Smooth muscle cell (in vitro differentiated cells): ENCODE measurements at regions not wholly inside any gene's neighbourhood (a gene's known extent, or its start where the extent isn't known, plus 50 kb on each side); places are given as distances from the start of the nearest gene placed in this dataset.

Experiments
- DNase-seq: peaks from one replicate; lab custom pipeline; 2025; ENCODE audit not compliant: unreplicated experiment; lab: John Stamatoyannopoulos, UW
- H2AFZ ChIP-seq: fragments of 200-600 bp; sonication (generic); 2 replicates; pipeline ENCODE4 v1.6.0; 2016; ENCODE audit warnings: antibody characterized with exemption, low read depth, mild to moderate bottlenecking
- H3F3A ChIP-seq: fragments of 200-600 bp; sonication (generic); 2 replicates; pipeline ENCODE4 v1.6.0; 2017; ENCODE audit warnings: antibody characterized with exemption, low read depth
- H3K27ac ChIP-seq: fragments of 200-600 bp; sonication (generic); 2 replicates; pipeline ENCODE4 v1.5.1; 2016; ENCODE audit warnings: low read depth, mild to moderate bottlenecking
- H3K27me3 ChIP-seq: fragments of 200-600 bp; sonication (generic); 2 replicates; pipeline ENCODE4 v1.6.1; 2016; ENCODE audit warnings: low read depth, mild to moderate bottlenecking
- H3K36me3 ChIP-seq: fragments of 200-600 bp; sonication (generic); 2 replicates; pipeline ENCODE4 v1.5.1; 2016; ENCODE audit warnings: low read depth
- H3K4me1 ChIP-seq: fragments of 200-600 bp; sonication (generic); 2 replicates; pipeline ENCODE4 v1.5.1; 2016; ENCODE audit warnings: low read depth
- H3K4me2 ChIP-seq: fragments of 200-600 bp; sonication (generic); 2 replicates; pipeline ENCODE4 v1.6.0; 2016; ENCODE audit warnings: mild to moderate bottlenecking
- H3K4me3 ChIP-seq: fragments of 200-600 bp; sonication (generic); 2 replicates; pipeline ENCODE4 v1.5.1; 2016; ENCODE audit warnings: mild to moderate bottlenecking
- H3K79me2 ChIP-seq: fragments of 200-600 bp; sonication (generic); 2 replicates; pipeline ENCODE4 v1.6.0; 2016; ENCODE audit warnings: low read depth, mild to moderate bottlenecking
- H3K9ac ChIP-seq: fragments of 200-600 bp; sonication (generic); 2 replicates; pipeline ENCODE4 v1.6.0; 2016; ENCODE audit warnings: low read depth
- H3K9me3 ChIP-seq: fragments of 200-600 bp; sonication (generic); replicated peaks from 2 replicates; pipeline ENCODE4 v1.5.1; 2016; ENCODE audit warnings: low read depth
- H4K20me1 ChIP-seq: fragments of 200-600 bp; sonication (generic); 2 replicates; pipeline ENCODE4 v1.6.0; 2016; ENCODE audit warnings: low read depth
- CTCF ChIP-seq: fragments of 200-600 bp; sonication (generic); IDR thresholded peaks from 2 replicates; pipeline ENCODE4 v1.5.1; 2017; ENCODE audit warnings: borderline replicate concordance, mild to moderate bottlenecking, antibody characterized with exemption; ENCODE audit not compliant: insufficient read depth, poor library complexity, severe bottlenecking
- WGBS: methylation state at CpG from one replicate; pipeline ENCODE4 v1.1.7; 2016; ENCODE audit warnings: low lambda C conversion rate; 5-methylcytosine and 5-hydroxymethylcytosine counted together

- no peak overlapping the region for H3K4me2 ChIP-seq
- no peak overlapping the region for H3K4me3 ChIP-seq
- H3K79me2 ChIP-seq = no peaks in the 10 kb centered on the region
- no peaks in the 10 kb centered on the region for H3K36me3 ChIP-seq
- no peaks in the 10 kb centered on the region for H4K20me1 ChIP-seq
- H3K27ac ChIP-seq = no peak overlapping the region
- no peak overlapping the region for H3K9ac ChIP-seq
- WGBS = 79% methylated on average over 4 of the region's 4 CpGs
- H3K4me1 ChIP-seq = no peaks in the 10 kb centered on the region
- H3F3A ChIP-seq = no peaks in the 10 kb centered on the region
- H2AFZ ChIP-seq = no peak overlapping the region
- no peaks in the 10 kb centered on the region for H3K27me3 ChIP-seq
- no peaks in the 10 kb centered on the region for H3K9me3 ChIP-seq
- TF ChIP-seq CTCF = no peak
- no peak for DNase-seq
Observed at GRCh38 chr4:180084561-180084960, 2158.6 kb upstream of the TENM3 start.

GRCh38 chr4:180086480-180087190 lies 2156.6 kb upstream of the TENM3 start:
- no peaks in the 10 kb centered on the region for H3K9me3 ChIP-seq
- H3K4me1 ChIP-seq = no peaks in the 10 kb centered on the region
- DNase-seq = no peak
- no peaks in the 10 kb centered on the region for H4K20me1 ChIP-seq
- no peaks in the 10 kb centered on the region for H3K27me3 ChIP-seq
- H3K36me3 ChIP-seq = no peaks in the 10 kb centered on the region
- H3K4me2 ChIP-seq = no peak overlapping the region
- TF ChIP-seq CTCF = no peak
- no peak overlapping the region for H3K9ac ChIP-seq
- 25% methylated on average over 2 of the region's 2 CpGs for WGBS
- H3K27ac ChIP-seq = no peak overlapping the region
- H3F3A ChIP-seq = no peaks in the 10 kb centered on the region
- H3K4me3 ChIP-seq = no peak overlapping the region
- no peak overlapping the region for H2AFZ ChIP-seq
- H3K79me2 ChIP-seq = no peaks in the 10 kb centered on the region

- H3K4me2 ChIP-seq = no peak overlapping the region
- no peak for DNase-seq
- no peaks in the 10 kb centered on the region for H4K20me1 ChIP-seq
Observed at GRCh38 chr4:180098586-180098985, 2144.6 kb upstream of the TENM3 start.

More at GRCh38 chr4:180098586-180098985, 2144.6 kb upstream of the TENM3 start:
- H3F3A ChIP-seq = no peaks in the 10 kb centered on the region
- no peak overlapping the region for H3K27ac ChIP-seq
- no peak overlapping the region for H3K4me3 ChIP-seq
- no peaks in the 10 kb centered on the region for H3K79me2 ChIP-seq
- no peaks in the 10 kb centered on the region for H3K36me3 ChIP-seq
- TF ChIP-seq CTCF = no peak
- no peaks in the 10 kb centered on the region for H3K27me3 ChIP-seq
- no peak overlapping the region for H3K9ac ChIP-seq
- H2AFZ ChIP-seq = no peak overlapping the region
- no peaks in the 10 kb centered on the region for H3K9me3 ChIP-seq
- H3K4me1 ChIP-seq = no peaks in the 10 kb centered on the region
